GM19043 (cell line): ENCODE measurements at regions not wholly inside any gene's neighbourhood (a gene's known extent, or its start where the extent isn't known, plus 50 kb on each side); places are given as distances from the start of the nearest gene placed in this dataset.

Experiments
- ATAC-seq: cut with Tn5 transposase; IDR thresholded peaks from one replicate; pipeline ENCODE4 v1.9.1; 2021; ENCODE audit warnings: low read depth; ENCODE audit not compliant: unreplicated experiment

DNA sequence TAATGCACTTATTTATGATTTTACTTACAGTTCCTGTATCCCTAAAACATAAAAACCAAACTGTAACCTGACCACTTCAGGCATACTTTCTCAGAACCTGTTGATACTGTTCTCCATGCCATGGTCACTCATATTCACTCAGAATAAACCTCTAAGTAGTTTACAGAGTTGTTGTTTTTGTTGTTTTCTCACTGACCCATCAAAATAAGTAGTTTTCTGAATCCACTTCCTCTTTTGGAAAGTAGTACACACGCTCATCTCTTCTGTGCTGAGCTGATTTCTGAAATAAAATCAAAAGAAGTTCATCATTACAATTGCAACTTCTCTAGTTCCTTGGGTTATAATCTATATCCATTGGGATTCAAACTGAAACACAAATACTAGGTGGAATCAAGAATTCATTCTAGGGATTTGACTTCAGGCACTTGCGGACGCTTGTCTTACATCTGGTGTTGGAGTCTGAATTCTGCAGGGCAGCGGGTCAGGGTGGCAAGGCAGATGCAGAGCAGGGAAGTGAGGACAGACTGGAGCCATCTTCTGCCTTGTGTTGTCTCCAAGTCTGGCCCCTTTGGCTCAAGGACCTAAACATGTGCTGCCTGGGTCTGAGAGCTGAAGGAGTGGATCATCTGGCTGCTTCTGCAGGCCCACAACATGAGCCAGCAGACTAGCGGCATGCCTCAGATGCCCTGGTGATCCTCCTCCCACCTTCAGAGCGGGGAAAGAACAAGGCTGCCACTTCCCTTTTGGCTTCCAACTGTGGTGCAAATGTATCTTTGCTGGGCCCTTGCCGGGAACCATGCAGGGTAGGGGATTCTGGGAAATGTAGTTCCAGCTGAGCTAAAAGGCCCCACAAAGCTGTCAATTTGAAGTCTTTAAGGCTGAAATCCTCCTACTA is 167.9 kb upstream of the MYLIP start:
- no peak for ATAC-seq

DNA sequence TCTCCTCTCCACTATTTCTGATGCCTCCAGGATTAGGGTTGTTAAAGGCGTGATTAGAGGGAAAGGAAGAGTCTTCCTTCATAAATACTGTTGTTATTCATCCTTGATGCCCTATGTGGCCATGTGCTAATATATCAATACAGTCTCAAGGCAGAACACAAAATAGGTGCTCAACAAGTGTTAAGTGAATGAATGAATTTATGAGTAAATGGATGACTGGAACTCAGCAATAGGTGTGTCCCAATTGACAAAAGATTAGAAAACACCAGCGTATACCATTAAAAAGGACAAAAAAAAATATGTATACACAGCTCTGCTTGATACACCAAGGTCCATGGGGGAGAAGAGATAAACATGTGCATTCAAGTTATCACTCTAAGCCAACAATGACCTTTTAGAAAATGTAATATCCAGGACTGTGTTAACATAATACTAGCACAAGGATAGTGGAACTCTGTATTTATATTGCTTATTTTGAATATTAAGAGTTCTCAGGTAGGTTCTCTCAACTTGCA is 171.2 kb upstream of the MYLIP start:
- ATAC-seq: no peak

DNA sequence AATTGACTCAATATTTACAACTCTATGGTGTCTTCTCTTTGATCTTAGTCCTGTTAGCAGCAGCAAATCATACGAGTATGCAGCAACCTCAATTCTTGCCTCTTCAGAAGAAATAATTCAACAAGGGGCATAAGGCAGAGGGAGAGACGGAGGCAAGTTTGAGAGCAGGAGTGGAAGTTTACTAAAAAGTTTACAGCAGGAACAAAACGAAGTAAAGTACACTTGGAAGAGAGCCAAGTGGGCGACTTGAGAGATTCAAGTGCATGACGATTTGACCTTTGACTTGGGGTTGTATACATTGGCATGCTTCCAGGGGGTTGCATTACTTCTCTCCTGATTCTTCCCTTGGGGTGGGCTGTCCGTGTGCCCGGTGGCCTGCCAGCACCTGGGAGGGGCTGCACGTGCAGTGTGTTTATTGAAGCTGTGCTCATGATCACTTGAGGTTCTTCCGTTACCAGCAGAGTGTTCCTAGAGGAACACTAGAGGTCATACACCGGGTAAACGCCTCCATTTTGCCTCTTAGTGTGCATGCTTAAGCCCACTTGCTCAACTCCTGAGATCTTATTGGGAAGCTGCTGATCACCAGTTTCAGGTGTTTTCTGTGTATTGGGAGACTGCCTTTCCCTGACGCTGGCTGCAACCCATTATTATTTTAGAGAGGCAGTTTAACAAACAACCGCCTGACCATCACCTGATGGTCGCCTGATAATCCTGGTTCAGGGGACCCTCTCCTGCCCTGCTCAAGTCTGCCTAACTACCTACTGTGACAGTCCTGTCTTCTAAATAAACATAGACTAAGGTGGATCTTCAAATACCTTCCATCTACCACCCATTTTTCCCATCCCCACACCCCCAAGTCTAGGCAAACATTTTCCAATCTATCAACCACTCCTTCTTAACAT is 172.4 kb upstream of the MYLIP start:
- no peak for ATAC-seq

DNA sequence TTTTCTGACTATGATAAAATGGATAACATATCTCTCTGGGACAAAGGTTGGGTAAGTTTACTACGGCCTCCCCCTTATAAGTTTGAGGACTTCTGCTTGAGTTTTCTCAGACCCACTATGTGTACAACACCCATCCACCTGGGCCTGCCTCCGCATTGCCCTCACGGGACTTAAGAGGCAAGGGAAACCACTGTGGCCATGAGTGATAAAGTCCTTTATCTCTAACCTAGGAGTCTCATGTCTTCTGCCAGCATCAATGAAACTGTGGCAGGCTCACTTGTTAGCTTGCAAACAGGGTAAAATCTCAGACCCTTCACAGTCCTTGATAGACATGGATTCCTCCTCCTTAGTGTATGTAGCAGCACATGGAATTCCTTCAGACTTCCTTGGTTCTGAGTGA is 173.4 kb upstream of the MYLIP start:
- ATAC-seq: no peak

DNA sequence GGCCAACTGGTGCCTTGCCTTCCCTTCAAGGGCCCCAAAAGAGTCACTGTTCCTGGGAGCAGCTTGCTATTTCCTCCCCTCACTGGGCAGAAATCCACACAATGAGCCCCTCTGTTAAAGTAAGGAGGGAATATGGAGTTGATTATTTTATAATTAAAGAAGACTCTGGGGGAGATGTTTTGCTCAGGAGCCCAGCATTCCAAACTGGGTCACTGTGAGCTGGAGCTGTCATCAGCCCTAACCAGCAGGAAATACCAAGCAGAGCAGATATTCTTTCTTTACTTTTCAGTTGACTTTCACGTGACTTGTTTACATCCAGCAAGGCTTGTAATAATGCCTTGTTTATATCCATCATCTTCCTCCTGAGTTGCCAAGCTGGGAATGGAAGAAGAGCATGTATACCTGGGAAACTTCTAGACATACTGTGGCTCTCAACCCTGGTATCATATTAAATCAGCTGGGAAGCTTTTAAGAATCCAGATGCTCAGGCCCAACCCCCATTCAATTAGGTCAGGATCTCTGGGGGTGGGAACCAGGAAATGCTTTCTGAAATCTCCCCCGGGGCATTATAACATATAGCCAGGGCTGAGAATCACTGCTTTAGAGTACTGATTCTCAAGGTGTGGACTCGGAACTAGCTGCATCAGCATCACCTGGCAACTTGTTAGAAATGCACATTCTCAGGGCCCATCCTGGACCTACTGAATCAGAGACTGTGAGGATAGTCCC is 175.6 kb upstream of the MYLIP start:
- no peak for ATAC-seq

DNA sequence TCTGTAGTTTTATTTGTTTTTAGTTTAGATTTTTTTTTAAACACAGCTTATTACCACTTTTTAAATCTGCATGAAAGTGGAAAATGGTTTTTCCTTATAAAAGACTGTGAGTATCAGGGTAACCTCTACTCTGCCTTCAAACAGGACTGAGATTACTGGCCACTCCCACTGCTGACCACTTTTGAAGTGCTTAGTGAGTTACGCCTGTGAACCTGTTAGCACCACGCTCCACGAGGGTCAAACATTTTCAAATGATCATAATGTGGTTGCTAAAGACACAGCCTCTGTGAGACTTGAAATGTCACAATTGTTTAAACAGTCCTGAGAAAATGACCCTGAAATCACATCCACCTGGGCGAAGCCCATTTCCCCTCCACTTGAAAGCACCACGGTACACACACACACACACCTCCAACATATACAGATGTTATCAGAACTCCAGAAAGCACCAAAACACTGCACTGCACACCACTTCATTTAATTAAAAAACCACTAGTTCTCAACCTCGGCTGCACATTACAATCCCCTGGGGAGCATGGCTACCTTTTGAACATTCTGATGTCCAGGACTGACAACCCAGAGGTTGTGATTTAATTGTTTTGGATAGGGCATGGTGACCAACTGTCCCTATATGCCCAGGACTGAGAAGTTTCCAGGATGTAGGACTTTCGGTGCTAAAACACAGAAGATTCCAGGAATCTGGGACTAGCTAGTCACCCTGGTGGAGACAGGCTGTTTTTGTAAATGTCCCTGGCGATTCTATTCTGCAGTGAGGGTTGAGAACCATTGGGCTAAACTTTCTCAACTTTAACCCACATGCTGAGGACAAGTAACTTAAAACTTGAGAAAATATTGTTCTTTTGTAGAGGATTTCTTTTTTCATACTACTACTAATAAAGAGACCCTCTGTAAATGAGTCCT is 176.4 kb upstream of the MYLIP start:
- ATAC-seq: no peak

DNA sequence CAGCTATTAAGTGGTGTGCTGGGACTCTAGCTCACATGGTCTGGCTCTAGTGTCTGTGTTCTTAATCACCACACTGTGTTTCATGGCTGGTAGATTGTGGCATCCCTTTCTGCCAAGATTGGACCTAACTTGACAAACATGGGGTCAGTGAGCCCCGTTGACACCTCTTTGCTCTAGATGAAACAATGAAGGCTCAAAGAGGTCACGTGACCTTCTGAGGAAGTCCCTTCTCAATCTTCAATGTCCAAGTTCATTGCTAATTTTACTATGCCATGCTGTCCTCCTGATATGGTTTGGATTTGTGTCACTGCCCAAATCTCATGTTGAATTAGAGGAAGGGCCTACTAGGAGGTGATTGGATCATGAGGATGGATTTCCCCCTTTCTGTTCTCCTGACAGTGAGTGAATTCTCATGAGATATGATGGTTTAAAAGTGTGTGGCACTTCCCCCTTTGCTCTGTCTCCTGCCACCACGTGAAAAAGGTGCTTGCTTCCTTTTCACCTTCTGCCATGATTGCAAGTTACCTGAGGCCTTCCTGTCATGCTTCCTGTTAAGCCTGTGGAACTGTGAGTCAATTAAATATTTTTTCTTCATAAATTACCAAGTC is 177.8 kb upstream of the MYLIP start:
- ATAC-seq: no peak

DNA sequence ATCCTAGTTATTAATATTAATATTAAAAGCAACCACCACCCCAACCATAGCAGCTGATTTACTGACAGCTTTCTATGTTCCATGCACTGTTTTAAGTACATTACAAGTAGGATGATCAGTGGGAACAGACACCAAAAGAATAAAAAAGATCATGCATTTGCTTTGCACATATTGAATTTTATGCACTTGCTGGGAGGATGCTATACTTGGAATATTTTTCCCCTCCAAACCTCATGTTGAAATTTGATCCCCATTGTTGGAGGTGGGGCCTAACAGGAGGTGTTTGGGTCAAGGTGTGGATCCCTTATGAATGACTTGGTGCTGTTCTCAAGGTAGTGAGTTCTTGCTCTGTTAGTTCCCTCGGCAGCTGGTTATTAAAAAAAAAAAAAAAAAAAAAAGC is 178.9 kb upstream of the MYLIP start:
- no peak for ATAC-seq

DNA sequence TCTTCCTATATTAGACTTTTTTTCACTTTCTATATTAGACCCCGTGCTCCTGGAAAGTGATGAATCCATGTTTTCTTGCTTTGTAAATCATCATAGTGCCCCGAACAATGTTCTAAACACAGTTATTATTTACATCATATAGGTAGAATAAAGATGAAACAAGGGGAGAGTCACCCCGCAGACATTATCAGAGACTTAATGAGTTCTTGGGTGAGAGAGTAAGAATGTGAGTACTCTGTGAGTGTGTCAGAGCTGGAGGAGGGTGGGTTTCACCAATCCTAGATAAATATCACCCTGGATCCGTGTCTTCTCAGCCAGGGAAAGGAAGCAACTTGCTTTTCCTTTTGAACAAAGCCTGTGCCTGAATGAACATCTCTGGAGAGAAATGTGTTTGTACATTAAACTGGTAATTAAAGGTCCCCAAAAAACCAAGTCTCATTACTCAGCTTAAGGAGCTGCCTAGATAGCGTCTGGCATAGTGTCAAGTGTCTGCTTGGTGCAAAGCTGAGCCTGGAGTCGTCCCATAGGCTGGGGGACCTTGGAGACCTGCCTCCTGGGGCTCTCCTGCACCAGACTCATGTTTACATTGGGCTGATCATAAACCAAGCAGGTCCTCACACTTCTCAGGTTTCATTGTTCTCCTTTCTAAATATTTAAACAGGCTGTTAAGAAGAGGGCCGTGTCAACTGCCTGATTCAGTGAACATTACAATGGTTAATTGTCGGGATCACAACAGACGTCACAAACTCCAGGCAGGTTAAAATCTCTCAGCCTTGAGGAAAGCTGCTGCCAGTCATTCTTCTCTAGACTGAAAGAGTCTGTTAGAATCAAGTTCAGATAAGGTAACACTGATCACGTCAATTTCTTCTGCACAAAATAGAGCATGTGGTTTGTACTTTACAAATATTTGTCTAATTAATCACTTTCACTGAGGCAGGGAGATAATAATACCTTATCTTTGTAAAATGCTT is 179.7 kb upstream of the MYLIP start:
- ATAC-seq: no peak

DNA sequence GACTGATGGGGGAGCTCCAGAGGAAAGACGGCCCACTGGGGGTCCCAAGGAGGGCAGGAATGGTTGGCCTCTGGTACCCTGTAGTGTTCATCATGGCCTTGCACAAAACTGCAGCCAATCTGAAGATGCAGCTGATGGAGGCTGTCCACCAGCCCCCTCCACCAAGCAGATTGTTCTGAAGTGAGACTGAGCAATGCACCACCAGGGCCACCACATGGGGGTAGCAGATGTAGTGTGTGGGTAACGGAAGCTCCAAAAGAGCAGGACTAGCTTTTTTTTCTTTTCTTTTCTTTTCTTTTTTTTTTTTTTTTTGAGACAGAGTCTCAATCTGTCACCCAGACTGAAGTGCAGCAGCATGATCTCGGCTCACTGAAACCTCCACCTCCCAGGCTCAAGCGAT is 181.0 kb upstream of the MYLIP start:
- no peak for ATAC-seq

DNA sequence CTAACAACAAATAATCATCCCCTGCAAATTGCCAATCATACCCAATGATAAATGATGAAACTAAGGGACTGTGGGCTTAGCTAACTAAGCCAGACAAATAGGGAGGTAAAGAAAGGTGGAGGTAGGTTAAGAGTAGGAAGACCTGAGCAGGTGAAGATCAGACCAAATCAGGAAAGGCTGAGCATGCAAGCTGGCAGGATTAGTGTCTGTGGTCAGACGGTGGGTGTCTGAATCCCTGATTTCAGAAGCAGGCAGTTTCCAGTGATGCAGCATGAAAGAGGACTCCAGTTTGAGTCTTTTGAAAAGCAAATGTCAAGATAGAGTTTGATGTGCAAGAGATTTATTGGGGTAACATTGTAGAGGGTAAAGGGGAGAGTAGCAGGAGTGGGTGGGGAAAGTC is 181.4 kb upstream of the MYLIP start:
- no peak for ATAC-seq

DNA sequence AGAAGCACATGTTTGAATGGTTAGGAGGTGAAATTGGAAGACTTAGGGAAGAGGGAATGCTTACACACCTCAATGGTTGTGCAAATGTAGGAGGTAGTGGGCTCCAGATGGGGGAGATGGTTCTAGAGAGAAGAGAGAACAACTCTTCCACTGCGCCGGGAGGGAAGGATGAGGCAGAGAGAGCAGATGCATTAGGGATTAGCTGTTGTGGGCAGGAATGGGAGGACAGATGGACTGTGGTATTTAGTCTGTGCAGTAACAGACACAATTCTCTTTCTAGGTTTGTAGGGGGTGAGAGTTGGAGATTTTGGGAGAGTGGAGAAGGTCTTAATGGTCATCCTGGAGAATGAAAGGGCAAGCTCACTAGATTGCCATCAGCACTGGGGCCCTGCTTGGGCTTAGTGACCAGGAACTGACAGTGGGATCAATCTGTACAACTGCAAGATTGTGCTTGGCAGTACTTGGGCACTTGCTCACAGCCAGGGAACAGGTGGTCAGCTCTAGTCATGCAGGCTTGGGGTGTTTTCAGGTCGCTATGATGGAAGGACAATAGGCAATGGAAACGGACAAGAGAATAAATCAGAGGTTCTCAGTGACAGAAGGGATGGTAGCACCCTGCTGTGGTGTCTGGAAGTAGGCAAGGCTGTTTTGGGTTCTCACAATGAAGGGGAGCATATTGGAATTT is 182.0 kb upstream of the MYLIP start:
- no peak for ATAC-seq

DNA sequence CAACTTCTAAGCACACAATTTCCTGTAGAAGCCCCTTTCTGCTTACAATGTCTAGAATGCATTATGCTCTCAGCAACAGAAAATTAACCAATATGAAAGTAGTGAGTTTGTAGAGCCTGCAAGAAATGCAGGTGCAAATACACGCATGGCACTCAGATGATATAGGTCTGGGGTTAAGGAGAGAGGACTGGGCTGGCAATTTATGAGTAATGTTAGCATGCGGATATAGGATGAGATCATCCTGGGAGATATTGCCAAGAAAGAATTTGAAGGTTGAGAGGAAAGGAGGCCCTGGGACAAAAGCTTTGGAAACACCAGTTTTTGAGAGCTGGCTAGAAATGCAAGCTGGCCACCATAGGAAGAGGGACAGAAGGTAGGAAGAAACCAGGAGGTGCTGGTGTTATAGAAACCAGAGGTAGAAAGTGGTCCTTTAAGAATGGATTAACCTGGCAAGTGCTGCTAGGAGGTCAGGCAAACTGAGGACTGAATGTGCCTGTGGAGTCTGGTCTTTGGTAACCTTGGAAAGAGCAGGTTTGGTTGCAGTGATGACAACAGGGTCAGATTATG is 183.2 kb upstream of the MYLIP start:
- ATAC-seq: no peak

DNA sequence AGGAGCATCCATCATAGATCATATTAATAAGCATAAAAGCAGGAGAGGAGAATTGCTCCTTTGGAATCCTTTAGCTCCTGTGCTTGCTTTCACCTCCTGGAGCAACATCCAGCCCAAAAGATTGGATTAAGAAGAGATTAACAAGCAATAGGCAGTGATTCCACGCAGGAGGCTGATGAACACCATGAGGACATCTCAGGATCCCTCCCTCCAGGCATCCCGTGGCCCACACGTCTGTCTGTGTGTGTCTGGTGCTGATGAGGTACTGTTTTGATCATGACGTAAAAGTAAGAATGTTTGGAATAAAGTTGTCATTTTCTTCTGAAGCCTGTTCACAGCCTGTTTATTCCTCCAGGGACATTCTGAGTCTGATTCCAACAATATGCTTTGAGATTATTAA is 185.5 kb upstream of the MYLIP start:
- no peak for ATAC-seq

DNA sequence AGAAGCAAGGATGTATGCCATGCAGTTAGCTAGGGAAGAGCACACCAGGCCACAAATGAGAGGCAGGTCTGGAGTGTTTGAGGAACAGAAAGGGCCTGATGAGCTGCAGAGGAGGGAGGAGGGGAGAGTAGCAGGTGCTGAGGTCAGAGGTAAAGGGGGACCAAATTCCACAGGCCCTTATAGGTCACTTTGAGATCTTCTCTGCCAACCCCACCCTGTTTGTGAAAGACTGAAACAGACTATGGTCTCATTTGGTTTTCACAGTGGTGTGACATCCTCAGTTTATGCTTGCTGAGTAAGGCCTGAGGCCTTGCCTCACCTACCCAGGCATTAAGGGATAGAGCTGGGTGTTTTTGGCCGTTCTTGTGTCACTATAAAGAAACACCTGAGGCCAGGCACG is 187.7 kb upstream of the MYLIP start:
- no peak for ATAC-seq

DNA sequence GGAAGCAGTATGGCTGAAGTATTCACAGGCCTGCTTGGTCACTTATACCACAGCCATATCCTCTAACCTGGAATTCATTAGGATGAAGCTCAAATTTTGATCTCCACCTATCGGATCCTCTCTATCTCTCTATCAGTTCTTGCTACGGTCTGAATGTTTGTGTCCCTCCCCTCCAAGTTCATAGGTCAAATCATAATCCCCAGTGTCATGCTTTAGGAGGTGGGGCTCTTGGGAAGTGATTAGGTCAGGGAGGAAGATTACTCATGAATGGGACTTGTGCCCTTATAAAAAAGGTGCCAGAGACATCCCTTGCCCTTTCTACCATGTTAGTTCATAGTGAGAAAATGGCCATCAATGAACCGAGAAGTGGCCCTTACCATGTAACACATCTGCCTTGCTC is 190.8 kb upstream of the MYLIP start:
- no peak for ATAC-seq

DNA sequence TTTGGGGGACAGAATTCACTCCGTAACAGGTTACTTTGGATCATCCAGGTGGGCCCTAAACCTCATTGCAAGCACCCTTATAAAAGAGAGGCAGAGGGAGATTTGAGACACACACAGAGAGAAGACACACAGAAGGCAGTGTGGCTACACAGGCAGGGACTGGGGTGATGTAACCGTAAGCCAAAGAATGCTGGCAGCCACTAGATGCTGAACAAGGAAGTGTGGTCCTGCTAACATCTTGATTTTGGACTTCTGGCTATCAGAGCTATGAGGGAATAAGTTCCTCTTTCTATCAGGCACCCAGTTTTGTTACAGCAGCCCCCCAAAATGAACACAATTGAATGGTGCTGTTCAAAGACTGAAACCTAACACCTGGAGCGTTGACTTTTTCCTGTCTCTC is 191.3 kb upstream of the MYLIP start:
- no peak for ATAC-seq
